ENCODE measurements at regions not wholly inside any gene's neighbourhood (a gene's known extent, or its start where the extent isn't known, plus 50 kb on each side); places are given as distances from the start of the nearest gene placed in this dataset.
"Not testable (repeated sequence)": the region's sequence is repeated elsewhere in the genome, so short reads cannot be mapped to it uniquely, and the experiment has no call there.

- TF ChIP-seq, protein P1, sequence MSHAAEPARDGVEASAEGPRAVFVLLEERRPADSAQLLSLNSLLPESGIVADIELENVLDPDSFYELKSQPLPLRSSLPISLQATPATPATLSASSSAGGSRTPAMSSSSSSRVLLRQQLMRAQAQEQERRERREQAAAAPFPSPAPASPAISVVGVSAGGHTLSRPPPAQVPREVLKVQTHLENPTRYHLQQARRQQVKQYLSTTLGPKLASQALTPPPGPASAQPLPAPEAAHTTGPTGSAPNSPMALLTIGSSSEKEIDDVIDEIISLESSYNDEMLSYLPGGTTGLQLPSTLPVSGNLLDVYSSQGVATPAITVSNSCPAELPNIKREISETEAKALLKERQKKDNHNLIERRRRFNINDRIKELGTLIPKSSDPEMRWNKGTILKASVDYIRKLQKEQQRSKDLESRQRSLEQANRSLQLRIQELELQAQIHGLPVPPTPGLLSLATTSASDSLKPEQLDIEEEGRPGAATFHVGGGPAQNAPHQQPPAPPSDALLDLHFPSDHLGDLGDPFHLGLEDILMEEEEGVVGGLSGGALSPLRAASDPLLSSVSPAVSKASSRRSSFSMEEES (CRISPR knock-in tag; IDR thresholded peaks at IDR 0.05): no peak
- TF ChIP-seq ZNF57 (CRISPR knock-in tag; IDR thresholded peaks at IDR 0.05) (no peak), ZNF644 (tag; IDR thresholded peaks at IDR 0.05; ENCODE audit: low read depth) (no peak), THRAP3 (IDR thresholded peaks at IDR 0.05; ENCODE audit: borderline replicate concordance) (no peak), LCOR (CRISPR knock-in tag; IDR thresholded peaks at IDR 0.05) (no peak), CCAR2 (IDR thresholded peaks at IDR 0.05; ENCODE audit: low read depth, low read length) (no peak), CHD2 (IDR thresholded peaks at IDR 0.05; ENCODE audit: low read depth, low read length) (no peak)
- TF ChIP-seq, protein P2, sequence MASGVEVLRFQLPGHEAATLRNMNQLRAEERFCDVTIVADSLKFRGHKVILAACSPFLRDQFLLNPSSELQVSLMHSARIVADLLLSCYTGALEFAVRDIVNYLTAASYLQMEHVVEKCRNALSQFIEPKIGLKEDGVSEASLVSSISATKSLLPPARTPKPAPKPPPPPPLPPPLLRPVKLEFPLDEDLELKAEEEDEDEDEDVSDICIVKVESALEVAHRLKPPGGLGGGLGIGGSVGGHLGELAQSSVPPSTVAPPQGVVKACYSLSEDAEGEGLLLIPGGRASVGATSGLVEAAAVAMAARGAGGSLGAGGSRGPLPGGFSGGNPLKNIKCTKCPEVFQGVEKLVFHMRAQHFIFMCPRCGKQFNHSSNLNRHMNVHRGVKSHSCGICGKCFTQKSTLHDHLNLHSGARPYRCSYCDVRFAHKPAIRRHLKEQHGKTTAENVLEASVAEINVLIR (CRISPR knock-in tag; IDR thresholded peaks at IDR 0.05): no peak
Observed at GRCh38 chrX:17976955-17977354, 115.9 kb upstream of the RAI2 start (continued).

GRCh38 chrX:17975349-17975748 lies 114.3 kb upstream of the RAI2 start:
- ATAC-seq; H3K4me2 ChIP-seq (ENCODE audit: insufficient read depth, low read length); H3K27me3 ChIP-seq (ENCODE audit: control insufficient read depth in 2 of 2, insufficient read depth in 2 of 2, low read length in 2 of 2); DNase-seq (ENCODE audit: extremely low read depth in 1 of 4, low spot score in 3 of 4); FAIRE-seq; H3K9ac ChIP-seq (ENCODE audit: insufficient read depth in 1 of 2, low read depth in 2 of 2, low read length in 2 of 2); H4K20me1 ChIP-seq (replicated peaks; ENCODE audit: control insufficient read depth, insufficient read depth, low read length); H3K79me2 ChIP-seq (ENCODE audit: control insufficient read depth, insufficient read depth, low read length); H3K4me3 ChIP-seq; BruUV-seq (replicated peaks); H3K36me3 ChIP-seq (ENCODE audit: control insufficient read depth, insufficient read depth, low read length); H3K9me3 ChIP-seq (replicated peaks; ENCODE audit: control insufficient read depth, insufficient read depth, low read depth, low read length); CTCF ChIA-PET (ENCODE audit: low intra/inter-chr PET ratio); in situ Hi-C loops (cut with MboI); intact Hi-C loops (cut with micrococcal nuclease); H3K4me1 ChIP-seq (replicated peaks in 1 of 2; ENCODE audit: control insufficient read depth in 2 of 2, insufficient read depth in 2 of 2, low read length in 2 of 2); H3K9me1 ChIP-seq (ENCODE audit: control insufficient read depth, insufficient read depth, low read length); H2AFZ ChIP-seq (ENCODE audit: low read depth, low read length); H3K27ac ChIP-seq (ENCODE audit: extremely low read depth, low read depth, low read length): not testable (repeated sequence)
- 7% methylated on average over 3 of the region's 5 CpGs for WGBS (ENCODE audit: insufficient coverage, low coverage, missing lambda C conversion rate)
- POLR2A ChIA-PET: interaction anchor here (0.6 kb wide), 1 partner anchor 262 kb away, joined by 3 read pairs; no protein-coding TSS in a partner anchor

Measured in K562 (cell line).